ENCODE measurements at regions not wholly inside any gene's neighbourhood (a gene's known extent, or its start where the extent isn't known, plus 50 kb on each side); places are given as distances from the start of the nearest gene placed in this dataset.

DNA sequence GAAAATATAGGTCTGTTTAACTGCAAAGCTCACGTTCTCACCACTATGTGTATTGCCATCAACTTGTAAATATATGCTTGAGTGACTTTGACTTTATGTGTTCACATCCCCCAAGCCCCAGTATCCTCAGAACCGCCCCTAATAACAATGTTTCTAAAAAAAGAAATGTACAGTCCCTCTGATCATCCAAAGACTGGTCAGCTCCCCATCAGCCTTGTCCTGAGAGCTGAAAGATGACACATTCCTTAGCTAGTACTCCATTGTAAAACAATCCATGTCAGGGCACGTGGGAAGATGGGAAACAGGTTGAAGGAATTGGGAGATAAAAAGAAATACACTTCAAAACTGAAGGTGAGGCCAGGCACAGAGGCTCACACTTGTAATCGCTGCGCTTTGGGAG, 279.4 kb upstream of the WWC1 start:
- H3K27ac ChIP-seq = no peak overlapping the region
- TF ChIP-seq ZFX (IDR thresholded peaks at IDR 0.05; ENCODE audit: borderline replicate concordance) = no peak
- TF ChIP-seq, protein P1, sequence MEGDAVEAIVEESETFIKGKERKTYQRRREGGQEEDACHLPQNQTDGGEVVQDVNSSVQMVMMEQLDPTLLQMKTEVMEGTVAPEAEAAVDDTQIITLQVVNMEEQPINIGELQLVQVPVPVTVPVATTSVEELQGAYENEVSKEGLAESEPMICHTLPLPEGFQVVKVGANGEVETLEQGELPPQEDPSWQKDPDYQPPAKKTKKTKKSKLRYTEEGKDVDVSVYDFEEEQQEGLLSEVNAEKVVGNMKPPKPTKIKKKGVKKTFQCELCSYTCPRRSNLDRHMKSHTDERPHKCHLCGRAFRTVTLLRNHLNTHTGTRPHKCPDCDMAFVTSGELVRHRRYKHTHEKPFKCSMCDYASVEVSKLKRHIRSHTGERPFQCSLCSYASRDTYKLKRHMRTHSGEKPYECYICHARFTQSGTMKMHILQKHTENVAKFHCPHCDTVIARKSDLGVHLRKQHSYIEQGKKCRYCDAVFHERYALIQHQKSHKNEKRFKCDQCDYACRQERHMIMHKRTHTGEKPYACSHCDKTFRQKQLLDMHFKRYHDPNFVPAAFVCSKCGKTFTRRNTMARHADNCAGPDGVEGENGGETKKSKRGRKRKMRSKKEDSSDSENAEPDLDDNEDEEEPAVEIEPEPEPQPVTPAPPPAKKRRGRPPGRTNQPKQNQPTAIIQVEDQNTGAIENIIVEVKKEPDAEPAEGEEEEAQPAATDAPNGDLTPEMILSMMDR (IDR thresholded peaks at IDR 0.05) = no peak

DNA sequence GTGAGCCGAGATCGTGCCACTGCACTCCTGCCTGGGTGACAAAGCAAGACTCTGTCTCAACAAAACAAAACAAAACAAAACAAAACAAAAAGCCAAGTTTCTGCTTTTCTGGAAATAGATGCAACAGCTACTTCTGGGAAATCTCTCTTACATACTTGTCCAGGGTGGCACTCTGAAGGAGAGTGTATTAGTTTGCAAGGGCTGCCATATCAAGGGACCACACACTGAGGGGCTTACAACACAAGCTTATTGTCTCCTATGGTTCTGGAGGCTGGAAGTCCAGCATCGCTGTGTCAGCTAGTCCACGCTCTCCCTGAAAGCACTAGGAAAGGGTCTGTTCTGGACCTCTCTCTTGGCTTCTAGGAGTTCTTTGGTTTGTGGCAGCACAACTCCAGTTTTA, 277.9 kb upstream of the WWC1 start:
- H3K27ac ChIP-seq = no peak overlapping the region
- TF ChIP-seq, protein P1 (IDR thresholded peaks at IDR 0.05) = no peak
- TF ChIP-seq ZFX (IDR thresholded peaks at IDR 0.05; ENCODE audit: borderline replicate concordance) = no peak

DNA sequence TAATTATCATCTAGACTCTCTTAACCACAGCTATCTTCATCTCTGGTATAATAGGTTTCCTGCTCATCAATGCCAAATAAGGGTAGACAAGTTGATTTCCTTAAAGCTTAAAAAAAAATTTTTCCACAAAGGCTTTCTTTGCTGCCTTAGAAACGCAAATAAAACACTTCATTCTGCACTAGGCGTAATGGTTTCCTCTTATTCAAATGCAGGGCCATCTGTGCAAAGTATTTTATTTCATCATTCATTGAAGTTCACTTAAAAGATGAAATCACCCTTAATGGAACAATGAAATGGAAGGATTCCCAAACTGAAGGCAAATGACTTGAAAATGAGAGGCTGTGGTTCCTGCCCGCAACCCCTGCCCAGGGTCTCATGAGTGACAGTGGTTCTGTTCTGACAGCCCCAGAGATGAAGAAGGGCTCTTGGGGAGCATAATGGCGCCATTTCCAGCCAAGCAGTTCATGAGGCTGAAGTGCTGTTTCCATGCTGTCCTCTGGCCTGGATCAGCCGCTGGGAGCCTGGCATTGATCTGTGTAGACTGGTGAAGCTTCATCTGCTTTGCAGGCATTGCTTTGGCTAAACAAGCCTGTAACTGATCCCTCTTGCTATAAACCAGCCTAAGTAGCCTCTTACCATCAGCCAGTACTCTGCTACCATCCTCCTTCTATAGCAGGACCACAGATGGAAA, 276.9 kb upstream of the WWC1 start:
- TF ChIP-seq, protein P1 (IDR thresholded peaks at IDR 0.05) = no peak
- no peak for TF ChIP-seq ZFX (IDR thresholded peaks at IDR 0.05; ENCODE audit: borderline replicate concordance)
- no peak overlapping the region for H3K27ac ChIP-seq

DNA sequence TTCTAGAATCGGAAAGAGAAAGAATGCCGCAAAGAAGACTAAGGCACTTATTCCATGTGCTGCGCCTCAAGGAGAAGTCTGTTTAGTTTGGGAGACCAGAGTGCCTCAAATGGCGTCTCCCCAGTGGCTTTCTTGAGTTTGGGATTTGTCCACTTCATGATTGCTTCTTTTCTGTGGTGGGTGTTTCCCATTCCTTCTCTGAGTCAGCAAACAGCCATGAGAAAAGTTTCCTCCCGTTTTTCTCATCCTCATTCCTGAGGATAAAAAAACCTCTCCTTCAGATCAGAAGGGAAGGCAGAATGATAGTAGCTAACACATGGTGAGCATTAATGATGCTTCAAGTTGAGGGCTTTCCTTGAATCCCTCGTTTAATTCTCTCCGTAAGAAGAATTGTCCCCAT, 275.9 kb upstream of the WWC1 start:
- TF ChIP-seq ZFX (IDR thresholded peaks at IDR 0.05; ENCODE audit: borderline replicate concordance) = no peak
- TF ChIP-seq, protein P1 (IDR thresholded peaks at IDR 0.05) = no peak
- no peak overlapping the region for H3K27ac ChIP-seq

DNA sequence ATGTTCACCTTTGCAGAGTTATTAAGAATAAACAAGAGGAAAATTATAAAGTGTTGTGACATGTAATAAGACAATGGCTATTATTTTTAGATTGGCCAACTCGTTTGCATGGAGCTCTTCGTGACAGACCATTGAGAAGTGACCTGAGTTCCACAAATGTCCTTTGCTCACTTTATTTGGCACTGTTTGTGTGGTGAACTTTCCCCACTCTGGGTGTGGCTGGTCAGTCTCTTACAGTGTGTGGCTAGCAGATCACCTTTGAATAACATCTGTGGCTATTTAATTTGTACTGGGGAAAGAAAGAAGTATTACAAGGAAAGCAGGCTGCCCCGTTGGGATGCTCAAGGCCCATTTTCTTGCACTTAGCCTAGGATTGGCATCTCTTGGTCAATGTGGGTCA, 274.1 kb upstream of the WWC1 start:
- TF ChIP-seq ZFX (IDR thresholded peaks at IDR 0.05; ENCODE audit: borderline replicate concordance) = no peak
- TF ChIP-seq, protein P1 (IDR thresholded peaks at IDR 0.05) = no peak
- H3K27ac ChIP-seq = no peak overlapping the region

DNA sequence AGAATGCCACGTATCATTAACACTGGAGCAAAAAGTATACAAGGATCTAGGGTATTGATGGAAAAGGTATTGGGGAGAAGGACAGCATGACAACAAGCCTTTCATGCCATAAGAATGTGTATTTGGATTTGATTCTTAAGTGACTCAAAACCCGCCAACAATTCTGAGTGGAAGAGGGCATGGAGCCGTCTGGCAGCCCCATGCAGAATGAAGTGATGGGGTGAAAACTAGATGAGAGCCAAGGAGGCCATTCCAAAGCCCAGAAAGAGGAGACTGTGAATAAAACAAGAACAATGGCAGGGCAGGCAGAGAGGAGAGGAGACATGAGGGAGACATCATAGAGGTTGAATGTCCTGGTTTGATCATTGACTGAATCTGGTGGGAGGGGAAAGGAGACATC, 272.3 kb upstream of the WWC1 start:
- TF ChIP-seq, protein P1 (IDR thresholded peaks at IDR 0.05) = no peak
- TF ChIP-seq ZFX (IDR thresholded peaks at IDR 0.05; ENCODE audit: borderline replicate concordance) = no peak
- no peak overlapping the region for H3K27ac ChIP-seq

DNA sequence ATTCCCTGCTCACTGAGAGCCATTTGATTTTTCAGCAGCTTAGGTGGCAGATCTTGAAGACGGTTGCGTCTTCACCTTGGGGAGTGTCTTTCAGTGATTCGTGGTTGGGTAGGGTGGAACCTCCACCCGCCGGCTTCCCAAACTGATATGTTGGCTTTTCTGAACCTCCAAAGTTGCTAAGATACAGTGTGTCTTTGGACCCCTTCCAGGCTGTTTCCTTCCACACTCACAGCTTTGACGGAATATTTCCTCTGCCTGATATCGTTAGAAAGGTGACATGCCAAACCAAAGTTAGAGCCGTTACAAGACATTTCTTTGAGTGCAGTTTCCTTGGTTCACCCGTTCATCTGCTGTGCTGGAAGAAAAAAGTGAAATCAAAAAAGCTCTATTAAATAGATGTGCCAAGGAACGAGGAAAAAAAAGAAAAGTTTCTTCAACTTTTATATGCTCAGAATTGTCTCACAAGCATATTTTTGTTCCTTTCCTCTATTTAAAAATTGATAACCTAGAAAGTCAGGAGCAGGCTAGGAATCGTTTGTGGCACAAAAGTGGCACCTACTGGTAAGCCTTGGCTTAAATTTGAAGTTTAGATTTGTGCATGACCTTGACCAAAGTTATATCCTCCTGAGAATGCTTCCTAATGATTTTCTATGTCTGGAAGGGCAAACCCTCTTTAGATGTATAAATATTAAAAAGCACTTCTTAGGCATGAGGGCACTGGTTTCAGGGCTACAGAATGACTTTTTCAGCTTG, 270.7 kb upstream of the WWC1 start:
- TF ChIP-seq ZFX (IDR thresholded peaks at IDR 0.05; ENCODE audit: borderline replicate concordance) = no peak
- TF ChIP-seq, protein P1 (IDR thresholded peaks at IDR 0.05) = peak; percentile 59
- H3K27ac ChIP-seq = no peak overlapping the region
